WTC11 (cell line): ENCODE measurements at regions not wholly inside any gene's neighbourhood (a gene's known extent, or its start where the extent isn't known, plus 50 kb on each side); places are given as distances from the start of the nearest gene placed in this dataset.

Experiments
- ATAC-seq: fragments of 200-7000 bp; cut with Tn5 transposase; 2 replicates; pipeline ENCODE4 v1.10.0; 2021; ENCODE audit warnings: mild to moderate bottlenecking, moderate library complexity
- CTCF ChIA-PET: fragments of 300-600 bp; sonication (Branson Sonifier 250); formaldehyde crosslinking; loops from one replicate; lab custom pipeline; 2021; ENCODE audit warnings: antibody characterized with exemption; lab: Charles Lee
- POLR2A ChIA-PET: fragments of 350-600 bp; sonication (Branson Sonifier 250); formaldehyde crosslinking; loops from one replicate; lab custom pipeline; 2021; ENCODE audit warnings: antibody characterized with exemption; lab: Charles Lee
- DNase-seq: peaks from one replicate; pipeline ENCODE4 v3.0.0; 2021; ENCODE audit warnings: low spot score
- H3K27ac Mint-ChIP-seq: 2 replicates; pipeline ENCODE4 v1.8.0; 2021; ENCODE audit warnings: mixed read lengths
- H3K27me3 Mint-ChIP-seq: 2 replicates; pipeline ENCODE4 v1.8.0; 2021; ENCODE audit warnings: low read depth, mild to moderate bottlenecking, moderate library complexity, mixed read lengths
- H3K36me3 Mint-ChIP-seq: 2 replicates; pipeline ENCODE4 v1.8.0; 2021; ENCODE audit warnings: mixed read lengths
- H3K4me1 Mint-ChIP-seq: 2 replicates; pipeline ENCODE4 v1.8.0; 2022; ENCODE audit warnings: mixed read lengths
- H3K4me3 Mint-ChIP-seq: 2 replicates; pipeline ENCODE4 v1.8.0; 2021; ENCODE audit warnings: mild to moderate bottlenecking, moderate library complexity, mixed read lengths
- H3K9me3 Mint-ChIP-seq: 2 replicates; pipeline ENCODE4 v1.8.0; 2021; ENCODE audit warnings: mixed read lengths
- CBFB ChIP-seq: sonication (generic); formaldehyde crosslinking; IDR thresholded peaks from 2 replicates; pipeline ENCODE4 v1.8.1; 2022; ENCODE audit warnings: mild to moderate bottlenecking, low read depth, missing genetic modification reagents
- EMX1 ChIP-seq: fragments of 250-450 bp; sonication (Bioruptor Pico); IDR thresholded peaks from 2 replicates; pipeline ENCODE4 v1.8.0; 2021; ENCODE audit warnings: mild to moderate bottlenecking
- IRF2 ChIP-seq: sonication (generic); formaldehyde crosslinking; IDR thresholded peaks from 2 replicates; pipeline ENCODE4 v1.8.0; 2022; ENCODE audit warnings: low read depth, missing genetic modification reagents, borderline replicate concordance
- TF ChIP-seq, protein P1 (sequence below): sonication (generic); formaldehyde crosslinking; IDR thresholded peaks from 2 replicates; pipeline ENCODE4 v1.8.0; 2023; ENCODE audit warnings: missing genetic modification reagents, mild to moderate bottlenecking, borderline replicate concordance
- TF ChIP-seq, protein P2 (sequence below): sonication (generic); formaldehyde crosslinking; IDR thresholded peaks from 2 replicates; pipeline ENCODE4 v1.8.1; 2022; ENCODE audit warnings: low read depth, missing genetic modification reagents, borderline replicate concordance
- TF ChIP-seq, protein P3 (sequence below): sonication (generic); formaldehyde crosslinking; IDR thresholded peaks from 2 replicates; pipeline ENCODE4 v1.8.0; 2022; ENCODE audit warnings: mild to moderate bottlenecking, missing genetic modification reagents
- TF ChIP-seq, protein P4 (sequence below): sonication (generic); formaldehyde crosslinking; IDR thresholded peaks from 2 replicates; pipeline ENCODE4 v1.8.1; 2022; ENCODE audit warnings: low read depth, mild to moderate bottlenecking, moderate library complexity, missing genetic modification reagents, borderline replicate concordance
- TF ChIP-seq, protein P5 (sequence below): sonication (generic); formaldehyde crosslinking; IDR thresholded peaks from 2 replicates; pipeline ENCODE4 v1.8.0; 2023; ENCODE audit warnings: missing genetic modification reagents
- TF ChIP-seq, protein P6 (sequence below): sonication (generic); formaldehyde crosslinking; IDR thresholded peaks from 2 replicates; pipeline ENCODE4 v1.8.0; 2023; ENCODE audit warnings: mild to moderate bottlenecking, missing genetic modification reagents
- TF ChIP-seq, protein P7 (sequence below): fragments of 250-450 bp; sonication (Bioruptor Pico); IDR thresholded peaks from 2 replicates; pipeline ENCODE4 v1.8.0; 2021; ENCODE audit warnings: mild to moderate bottlenecking
- TF ChIP-seq, protein P8 (sequence below): sonication (generic); formaldehyde crosslinking; conservative IDR thresholded peaks from 2 replicates; pipeline ENCODE4 v1.8.1; 2023; ENCODE audit warnings: mild to moderate bottlenecking, low read depth, missing genetic modification reagents, moderate library complexity

DNA sequence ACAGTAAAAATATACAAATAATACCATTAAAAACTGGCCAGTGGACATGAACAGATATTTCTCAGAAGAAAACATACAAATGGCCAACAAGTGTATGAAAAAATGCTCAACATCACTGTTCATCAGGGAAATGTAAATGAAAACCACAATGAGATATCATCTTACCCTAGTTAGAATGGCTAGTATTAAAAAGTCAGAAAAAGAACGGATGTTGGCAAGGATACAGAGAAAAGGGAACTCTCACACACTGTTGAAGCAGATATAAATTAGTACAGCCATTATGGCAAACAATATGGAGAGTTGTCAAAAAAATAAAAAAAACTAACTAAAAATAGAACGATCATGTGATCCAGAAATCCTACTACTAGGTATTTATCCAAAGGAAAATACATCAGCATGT, 222.7 kb upstream of the NAALADL2 start:
- TF ChIP-seq, protein P1, sequence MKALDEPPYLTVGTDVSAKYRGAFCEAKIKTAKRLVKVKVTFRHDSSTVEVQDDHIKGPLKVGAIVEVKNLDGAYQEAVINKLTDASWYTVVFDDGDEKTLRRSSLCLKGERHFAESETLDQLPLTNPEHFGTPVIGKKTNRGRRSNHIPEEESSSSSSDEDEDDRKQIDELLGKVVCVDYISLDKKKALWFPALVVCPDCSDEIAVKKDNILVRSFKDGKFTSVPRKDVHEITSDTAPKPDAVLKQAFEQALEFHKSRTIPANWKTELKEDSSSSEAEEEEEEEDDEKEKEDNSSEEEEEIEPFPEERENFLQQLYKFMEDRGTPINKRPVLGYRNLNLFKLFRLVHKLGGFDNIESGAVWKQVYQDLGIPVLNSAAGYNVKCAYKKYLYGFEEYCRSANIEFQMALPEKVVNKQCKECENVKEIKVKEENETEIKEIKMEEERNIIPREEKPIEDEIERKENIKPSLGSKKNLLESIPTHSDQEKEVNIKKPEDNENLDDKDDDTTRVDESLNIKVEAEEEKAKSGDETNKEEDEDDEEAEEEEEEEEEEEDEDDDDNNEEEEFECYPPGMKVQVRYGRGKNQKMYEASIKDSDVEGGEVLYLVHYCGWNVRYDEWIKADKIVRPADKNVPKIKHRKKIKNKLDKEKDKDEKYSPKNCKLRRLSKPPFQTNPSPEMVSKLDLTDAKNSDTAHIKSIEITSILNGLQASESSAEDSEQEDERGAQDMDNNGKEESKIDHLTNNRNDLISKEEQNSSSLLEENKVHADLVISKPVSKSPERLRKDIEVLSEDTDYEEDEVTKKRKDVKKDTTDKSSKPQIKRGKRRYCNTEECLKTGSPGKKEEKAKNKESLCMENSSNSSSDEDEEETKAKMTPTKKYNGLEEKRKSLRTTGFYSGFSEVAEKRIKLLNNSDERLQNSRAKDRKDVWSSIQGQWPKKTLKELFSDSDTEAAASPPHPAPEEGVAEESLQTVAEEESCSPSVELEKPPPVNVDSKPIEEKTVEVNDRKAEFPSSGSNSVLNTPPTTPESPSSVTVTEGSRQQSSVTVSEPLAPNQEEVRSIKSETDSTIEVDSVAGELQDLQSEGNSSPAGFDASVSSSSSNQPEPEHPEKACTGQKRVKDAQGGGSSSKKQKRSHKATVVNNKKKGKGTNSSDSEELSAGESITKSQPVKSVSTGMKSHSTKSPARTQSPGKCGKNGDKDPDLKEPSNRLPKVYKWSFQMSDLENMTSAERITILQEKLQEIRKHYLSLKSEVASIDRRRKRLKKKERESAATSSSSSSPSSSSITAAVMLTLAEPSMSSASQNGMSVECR (CRISPR knock-in tag): no peak
- TF ChIP-seq, protein P2, sequence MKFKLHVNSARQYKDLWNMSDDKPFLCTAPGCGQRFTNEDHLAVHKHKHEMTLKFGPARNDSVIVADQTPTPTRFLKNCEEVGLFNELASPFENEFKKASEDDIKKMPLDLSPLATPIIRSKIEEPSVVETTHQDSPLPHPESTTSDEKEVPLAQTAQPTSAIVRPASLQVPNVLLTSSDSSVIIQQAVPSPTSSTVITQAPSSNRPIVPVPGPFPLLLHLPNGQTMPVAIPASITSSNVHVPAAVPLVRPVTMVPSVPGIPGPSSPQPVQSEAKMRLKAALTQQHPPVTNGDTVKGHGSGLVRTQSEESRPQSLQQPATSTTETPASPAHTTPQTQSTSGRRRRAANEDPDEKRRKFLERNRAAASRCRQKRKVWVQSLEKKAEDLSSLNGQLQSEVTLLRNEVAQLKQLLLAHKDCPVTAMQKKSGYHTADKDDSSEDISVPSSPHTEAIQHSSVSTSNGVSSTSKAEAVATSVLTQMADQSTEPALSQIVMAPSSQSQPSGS: no peak
- no peak for TF ChIP-seq IRF2 (CRISPR knock-in tag)
- TF ChIP-seq, protein P3, sequence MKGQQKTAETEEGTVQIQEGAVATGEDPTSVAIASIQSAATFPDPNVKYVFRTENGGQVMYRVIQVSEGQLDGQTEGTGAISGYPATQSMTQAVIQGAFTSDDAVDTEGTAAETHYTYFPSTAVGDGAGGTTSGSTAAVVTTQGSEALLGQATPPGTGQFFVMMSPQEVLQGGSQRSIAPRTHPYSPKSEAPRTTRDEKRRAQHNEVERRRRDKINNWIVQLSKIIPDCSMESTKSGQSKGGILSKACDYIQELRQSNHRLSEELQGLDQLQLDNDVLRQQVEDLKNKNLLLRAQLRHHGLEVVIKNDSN (CRISPR knock-in tag): no peak
- TF ChIP-seq, protein P4, sequence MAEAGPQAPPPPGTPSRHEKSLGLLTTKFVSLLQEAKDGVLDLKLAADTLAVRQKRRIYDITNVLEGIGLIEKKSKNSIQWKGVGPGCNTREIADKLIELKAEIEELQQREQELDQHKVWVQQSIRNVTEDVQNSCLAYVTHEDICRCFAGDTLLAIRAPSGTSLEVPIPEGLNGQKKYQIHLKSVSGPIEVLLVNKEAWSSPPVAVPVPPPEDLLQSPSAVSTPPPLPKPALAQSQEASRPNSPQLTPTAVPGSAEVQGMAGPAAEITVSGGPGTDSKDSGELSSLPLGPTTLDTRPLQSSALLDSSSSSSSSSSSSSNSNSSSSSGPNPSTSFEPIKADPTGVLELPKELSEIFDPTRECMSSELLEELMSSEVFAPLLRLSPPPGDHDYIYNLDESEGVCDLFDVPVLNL (CRISPR knock-in tag): no peak
- TF ChIP-seq EMX1: no peak
- TF ChIP-seq, protein P5, sequence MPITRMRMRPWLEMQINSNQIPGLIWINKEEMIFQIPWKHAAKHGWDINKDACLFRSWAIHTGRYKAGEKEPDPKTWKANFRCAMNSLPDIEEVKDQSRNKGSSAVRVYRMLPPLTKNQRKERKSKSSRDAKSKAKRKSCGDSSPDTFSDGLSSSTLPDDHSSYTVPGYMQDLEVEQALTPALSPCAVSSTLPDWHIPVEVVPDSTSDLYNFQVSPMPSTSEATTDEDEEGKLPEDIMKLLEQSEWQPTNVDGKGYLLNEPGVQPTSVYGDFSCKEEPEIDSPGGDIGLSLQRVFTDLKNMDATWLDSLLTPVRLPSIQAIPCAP (CRISPR knock-in tag): no peak
- TF ChIP-seq, protein P6, sequence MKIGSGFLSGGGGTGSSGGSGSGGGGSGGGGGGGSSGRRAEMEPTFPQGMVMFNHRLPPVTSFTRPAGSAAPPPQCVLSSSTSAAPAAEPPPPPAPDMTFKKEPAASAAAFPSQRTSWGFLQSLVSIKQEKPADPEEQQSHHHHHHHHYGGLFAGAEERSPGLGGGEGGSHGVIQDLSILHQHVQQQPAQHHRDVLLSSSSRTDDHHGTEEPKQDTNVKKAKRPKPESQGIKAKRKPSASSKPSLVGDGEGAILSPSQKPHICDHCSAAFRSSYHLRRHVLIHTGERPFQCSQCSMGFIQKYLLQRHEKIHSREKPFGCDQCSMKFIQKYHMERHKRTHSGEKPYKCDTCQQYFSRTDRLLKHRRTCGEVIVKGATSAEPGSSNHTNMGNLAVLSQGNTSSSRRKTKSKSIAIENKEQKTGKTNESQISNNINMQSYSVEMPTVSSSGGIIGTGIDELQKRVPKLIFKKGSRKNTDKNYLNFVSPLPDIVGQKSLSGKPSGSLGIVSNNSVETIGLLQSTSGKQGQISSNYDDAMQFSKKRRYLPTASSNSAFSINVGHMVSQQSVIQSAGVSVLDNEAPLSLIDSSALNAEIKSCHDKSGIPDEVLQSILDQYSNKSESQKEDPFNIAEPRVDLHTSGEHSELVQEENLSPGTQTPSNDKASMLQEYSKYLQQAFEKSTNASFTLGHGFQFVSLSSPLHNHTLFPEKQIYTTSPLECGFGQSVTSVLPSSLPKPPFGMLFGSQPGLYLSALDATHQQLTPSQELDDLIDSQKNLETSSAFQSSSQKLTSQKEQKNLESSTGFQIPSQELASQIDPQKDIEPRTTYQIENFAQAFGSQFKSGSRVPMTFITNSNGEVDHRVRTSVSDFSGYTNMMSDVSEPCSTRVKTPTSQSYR (CRISPR knock-in tag): no peak
- TF ChIP-seq, protein P7, sequence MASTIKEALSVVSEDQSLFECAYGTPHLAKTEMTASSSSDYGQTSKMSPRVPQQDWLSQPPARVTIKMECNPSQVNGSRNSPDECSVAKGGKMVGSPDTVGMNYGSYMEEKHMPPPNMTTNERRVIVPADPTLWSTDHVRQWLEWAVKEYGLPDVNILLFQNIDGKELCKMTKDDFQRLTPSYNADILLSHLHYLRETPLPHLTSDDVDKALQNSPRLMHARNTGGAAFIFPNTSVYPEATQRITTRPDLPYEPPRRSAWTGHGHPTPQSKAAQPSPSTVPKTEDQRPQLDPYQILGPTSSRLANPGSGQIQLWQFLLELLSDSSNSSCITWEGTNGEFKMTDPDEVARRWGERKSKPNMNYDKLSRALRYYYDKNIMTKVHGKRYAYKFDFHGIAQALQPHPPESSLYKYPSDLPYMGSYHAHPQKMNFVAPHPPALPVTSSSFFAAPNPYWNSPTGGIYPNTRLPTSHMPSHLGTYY (CRISPR knock-in tag): no peak
- TF ChIP-seq CBFB: no peak
- TF ChIP-seq, protein P8, sequence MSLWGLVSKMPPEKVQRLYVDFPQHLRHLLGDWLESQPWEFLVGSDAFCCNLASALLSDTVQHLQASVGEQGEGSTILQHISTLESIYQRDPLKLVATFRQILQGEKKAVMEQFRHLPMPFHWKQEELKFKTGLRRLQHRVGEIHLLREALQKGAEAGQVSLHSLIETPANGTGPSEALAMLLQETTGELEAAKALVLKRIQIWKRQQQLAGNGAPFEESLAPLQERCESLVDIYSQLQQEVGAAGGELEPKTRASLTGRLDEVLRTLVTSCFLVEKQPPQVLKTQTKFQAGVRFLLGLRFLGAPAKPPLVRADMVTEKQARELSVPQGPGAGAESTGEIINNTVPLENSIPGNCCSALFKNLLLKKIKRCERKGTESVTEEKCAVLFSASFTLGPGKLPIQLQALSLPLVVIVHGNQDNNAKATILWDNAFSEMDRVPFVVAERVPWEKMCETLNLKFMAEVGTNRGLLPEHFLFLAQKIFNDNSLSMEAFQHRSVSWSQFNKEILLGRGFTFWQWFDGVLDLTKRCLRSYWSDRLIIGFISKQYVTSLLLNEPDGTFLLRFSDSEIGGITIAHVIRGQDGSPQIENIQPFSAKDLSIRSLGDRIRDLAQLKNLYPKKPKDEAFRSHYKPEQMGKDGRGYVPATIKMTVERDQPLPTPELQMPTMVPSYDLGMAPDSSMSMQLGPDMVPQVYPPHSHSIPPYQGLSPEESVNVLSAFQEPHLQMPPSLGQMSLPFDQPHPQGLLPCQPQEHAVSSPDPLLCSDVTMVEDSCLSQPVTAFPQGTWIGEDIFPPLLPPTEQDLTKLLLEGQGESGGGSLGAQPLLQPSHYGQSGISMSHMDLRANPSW: no peak
- Mint-ChIP-seq H3K36me3 (no peaks in the 10 kb centered on the region), H3K4me1 (peaks cover 6% of the 10 kb centered on the region; the same call in 1 of the 2 replicates), H3K27me3 (no peaks in the 10 kb centered on the region), H3K9me3 (peaks cover 12% of the 10 kb centered on the region), H3K4me3 (no peak overlapping the region), H3K27ac (no peak overlapping the region)
- ATAC-seq (no peak), DNase-seq (no peak)
- CTCF ChIA-PET: no interaction called here
- POLR2A ChIA-PET: no interaction called here
